ENCODE measurements at regions not wholly inside any gene's neighbourhood (a gene's known extent, or its start where the extent isn't known, plus 50 kb on each side); places are given as distances from the start of the nearest gene placed in this dataset.

DNA sequence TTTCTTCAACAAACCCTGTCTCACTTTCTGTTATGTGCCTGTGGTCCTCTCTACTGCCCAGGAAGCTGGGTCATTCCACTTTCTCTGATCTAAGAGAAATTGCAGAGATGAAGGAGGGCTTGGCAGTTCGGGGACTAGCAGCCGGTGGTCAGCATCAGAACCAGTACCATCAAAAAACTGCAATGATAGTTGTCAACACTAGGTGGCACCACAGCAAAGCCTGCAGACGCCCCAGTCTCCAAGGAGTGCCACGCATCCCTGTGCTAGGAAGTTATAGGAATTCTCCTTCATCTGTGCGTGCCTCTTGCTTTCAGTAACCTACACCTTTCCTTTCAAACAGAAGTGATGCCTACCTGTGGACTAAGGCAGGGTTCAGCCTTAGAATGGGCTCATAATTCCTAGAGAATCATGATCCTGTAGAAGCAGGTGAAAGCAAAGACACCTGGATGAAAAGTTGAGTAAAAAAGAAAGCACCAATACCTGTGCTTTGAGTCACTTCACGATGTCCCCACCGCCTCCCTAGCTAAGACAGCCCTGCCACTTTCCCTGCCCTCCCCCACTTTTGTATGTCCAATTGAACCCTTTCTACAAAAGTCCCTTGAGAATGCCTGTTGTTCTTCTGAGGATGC lies 129.2 kb downstream of the ADAMTS1 start:
- DNase-seq (peak; percentile 51), ATAC-seq (ENCODE audit: low read depth) (peak; percentile 94)
- no peaks in the 10 kb centered on the region for H3K9me3 ChIP-seq (ENCODE audit: control insufficient read depth, insufficient read depth, low read length)
- H3K23ac ChIP-seq (ENCODE audit: low read depth, low read length) = no peak overlapping the region
- dilution Hi-C loops (cut with HindIII; ENCODE audit: low sequenced_read_pairs, unreplicated experiment) = no loop called here
- H3K79me1 ChIP-seq (ENCODE audit: low read depth in 1 of 2, low read length in 2 of 2) = no peaks in the 10 kb centered on the region
- no CpG with 5 or more reads among the region's 7 CpGs for WGBS, 2 experiments (ENCODE audit: extremely low coverage in 2 of 2, insufficient read length in 1 of 2)
- no peak overlapping the region for H3K4me3 ChIP-seq (ENCODE audit: insufficient read depth, low read depth, low read length)
- peak overlapping the region; percentile 55 for H2AFZ ChIP-seq (replicated peaks; ENCODE audit: low read length, poor library complexity)
- no peaks in the 10 kb centered on the region for H3K4me1 ChIP-seq (ENCODE audit: control insufficient read depth, insufficient read depth, low read length)
- H2AK9ac ChIP-seq (replicated peaks; ENCODE audit: low read depth, low read length, poor library complexity) = no peak overlapping the region
- TF ChIP-seq SMC3 (IDR thresholded peaks at IDR 0.05; ENCODE audit: low read depth, low read length) (0 out of 2 replicates have a peak, but pooled peaks have one; percentile 31), RCOR1 (IDR thresholded peaks at IDR 0.05; ENCODE audit: insufficient replicate concordance, low read length) (no peak), CEBPB (IDR thresholded peaks at IDR 0.05; ENCODE audit: low read depth, low read length) (no peak), CTCF (conservative IDR thresholded peaks at IDR 0.05; ENCODE audit: low read depth, low read length) (peak; percentile 66), RAD21 (IDR thresholded peaks at IDR 0.05; ENCODE audit: low read length) (peak; percentile 55), FOS (IDR thresholded peaks at IDR 0.05; ENCODE audit: low read depth, low read length) (no peak), MAFK (IDR thresholded peaks at IDR 0.05; ENCODE audit: low read depth, low read length) (no peak), NFE2L2 (IDR thresholded peaks at IDR 0.05; ENCODE audit: low read depth, low read length) (no peak)
- H2BK120ac ChIP-seq (ENCODE audit: low read depth, low read length) = no peak overlapping the region
- no peaks in the 10 kb centered on the region for H3K9me1 ChIP-seq (ENCODE audit: insufficient read depth, low read length)
- CTCF ChIA-PET = interaction anchor here (1.2 to 1.4 kb wide), 4 partner anchors 9 to 822 kb away, joined by 3 to 4 read pairs (median 3); no protein-coding TSS in a partner anchor
- intact Hi-C loops (cut with micrococcal nuclease) = loop anchor here (5.0 kb wide), 4 partner anchors 549 to 1109 kb away; partner anchors contain the start of gene MRPL39
- H2BK5ac ChIP-seq (ENCODE audit: low read depth, low read length, poor library complexity, severe bottlenecking) = no peak overlapping the region
- no peak overlapping the region for H3K4ac ChIP-seq (ENCODE audit: low read depth, low read length)
- H3K27ac ChIP-seq (ENCODE audit: insufficient read depth, low read length) = no peak overlapping the region
- no TSS peak for BruUV-seq (replicated peaks)
- H2BK20ac ChIP-seq (ENCODE audit: low read depth, low read length) = no peak overlapping the region
- no peak overlapping the region for H3K56ac ChIP-seq (ENCODE audit: extremely low read depth, insufficient read depth, low read length)
- peak overlapping the region; percentile 40; the same call in 1 of the 2 replicates for H3K4me2 ChIP-seq (ENCODE audit: low read depth, low read length)
- H2AK5ac ChIP-seq (ENCODE audit: low read depth, low read length) = no peak overlapping the region
- H4K20me1 ChIP-seq (ENCODE audit: insufficient read depth, low read length) = no peaks in the 10 kb centered on the region; the same call in 1 of the 2 replicates
- in situ Hi-C loops (cut with MboI; ENCODE audit: low sequenced_read_pairs) = loop anchor here (25.0 kb wide), 2 partner anchors 829 to 1104 kb away; partner anchors contain the start of gene MRPL39
- H3K14ac ChIP-seq (replicated peaks; ENCODE audit: low read depth, low read length) = no peak overlapping the region
- no peak overlapping the region for H2BK15ac ChIP-seq (ENCODE audit: low read depth, low read length)
- no peak overlapping the region for H3K9ac ChIP-seq (ENCODE audit: low read depth, low read length)
- no peak overlapping the region for H4K5ac ChIP-seq (ENCODE audit: low read depth, low read length)
- POLR2A ChIA-PET (ENCODE audit: unreplicated experiment) = no interaction called here
- no peak overlapping the region for H4K8ac ChIP-seq (ENCODE audit: low read depth in 2 of 2, low read length in 2 of 2)
- H3K36me3 ChIP-seq (ENCODE audit: control insufficient read depth, insufficient read depth, low read length) = no peaks in the 10 kb centered on the region
- H3K18ac ChIP-seq (ENCODE audit: low read depth, low read length) = no peak overlapping the region
- H4K91ac ChIP-seq (ENCODE audit: insufficient read depth, low read depth, low read length) = no peak overlapping the region
- H3K27me3 ChIP-seq (ENCODE audit: control insufficient read depth, insufficient read depth, low read length) = no peaks in the 10 kb centered on the region
